Fibroblast of skin of left biceps (primary cell): ENCODE measurements at regions not wholly inside any gene's neighbourhood (a gene's known extent, or its start where the extent isn't known, plus 50 kb on each side); places are given as distances from the start of the nearest gene placed in this dataset.
A peak's percentile ranks its signal among the peaks of the same experiment; 100 is the strongest.
"Not testable (repeated sequence)": the region's sequence is repeated elsewhere in the genome, so short reads cannot be mapped to it uniquely, and the experiment has no call there.

Experiments
- DNase-seq, 2 experiments: peaks; one replicate each; pipeline ENCODE4 v3.0.0-alpha.2; 2013; ENCODE audit warnings: low read depth in 2 of 2

- peak; percentile 21 to 22 for DNase-seq
These were observed 513.6 kb upstream of the PITX2 start for GRCh38 chr4:111136438-111136837.

DNA sequence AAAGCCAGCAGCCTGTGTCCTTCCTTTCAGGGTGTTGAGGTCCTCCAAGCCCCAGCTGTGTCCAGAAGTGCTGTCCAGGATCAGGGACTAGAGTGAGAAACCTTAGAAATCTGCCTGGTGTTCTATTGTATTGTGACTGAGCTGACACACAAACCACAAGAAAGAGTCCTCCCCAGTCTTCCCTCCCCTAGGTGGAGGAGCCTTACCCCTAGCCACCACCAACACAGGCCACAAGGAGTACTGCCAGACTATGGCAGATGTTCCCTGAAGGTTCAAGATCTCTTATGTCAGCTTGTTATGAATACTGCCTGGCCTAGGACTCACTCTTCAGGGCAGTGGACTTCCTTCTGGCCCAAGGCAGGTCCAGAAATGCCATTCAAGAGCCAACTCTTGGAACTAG lies 514.1 kb upstream of the PITX2 start:
- DNase-seq, result no peak

DNA sequence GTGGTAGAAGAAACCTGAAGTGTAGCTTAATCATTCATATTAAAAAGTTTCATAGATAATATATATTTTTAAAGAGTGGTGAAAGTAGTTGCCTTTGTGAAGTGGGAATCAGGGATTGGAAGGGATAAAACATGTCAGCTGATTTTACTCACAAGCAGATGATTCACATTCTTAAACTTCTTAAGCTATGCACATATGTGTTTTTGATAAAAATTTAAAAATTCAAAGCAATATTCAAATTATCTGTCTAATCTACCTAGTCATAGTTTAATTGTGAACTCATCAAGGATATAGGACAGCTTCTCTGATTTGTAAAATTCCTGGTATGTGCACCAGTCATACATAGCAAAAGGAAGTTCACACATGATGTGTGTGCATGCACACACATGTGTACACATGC lies 520.6 kb upstream of the PITX2 start:
- no peak for DNase-seq

GRCh38 chr4:111154934-111155333 lies 532.1 kb upstream of the PITX2 start:
- DNase-seq, result no peak

DNA sequence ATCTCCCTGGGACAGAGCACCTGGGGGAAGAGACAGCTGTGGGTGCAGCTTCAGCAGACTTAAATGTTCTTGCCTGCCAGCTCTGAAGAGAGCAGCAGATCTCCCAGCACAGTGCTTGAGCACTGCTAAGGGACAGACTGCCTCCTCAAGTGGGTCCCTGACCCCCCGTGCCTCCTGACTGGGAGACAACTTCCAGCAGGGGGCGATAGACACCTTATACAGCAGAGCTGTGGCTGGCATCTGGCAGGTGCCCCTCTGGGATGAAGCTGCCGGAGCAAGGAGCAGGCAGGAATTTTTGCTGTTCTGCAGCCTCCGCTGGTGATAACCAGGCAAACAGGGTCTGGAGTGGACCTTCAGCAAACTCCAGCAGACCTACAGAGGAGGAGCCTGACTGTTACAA lies 541.7 kb upstream of the PITX2 start:
- DNase-seq, result not testable (repeated sequence)

GRCh38 chr4:111174331-111174730 lies 551.5 kb upstream of the PITX2 start:
- DNase-seq, result peak; percentile 8 to 15

GRCh38 chr4:111178231-111178630 lies 555.4 kb upstream of the PITX2 start:
- no peak for DNase-seq

DNA sequence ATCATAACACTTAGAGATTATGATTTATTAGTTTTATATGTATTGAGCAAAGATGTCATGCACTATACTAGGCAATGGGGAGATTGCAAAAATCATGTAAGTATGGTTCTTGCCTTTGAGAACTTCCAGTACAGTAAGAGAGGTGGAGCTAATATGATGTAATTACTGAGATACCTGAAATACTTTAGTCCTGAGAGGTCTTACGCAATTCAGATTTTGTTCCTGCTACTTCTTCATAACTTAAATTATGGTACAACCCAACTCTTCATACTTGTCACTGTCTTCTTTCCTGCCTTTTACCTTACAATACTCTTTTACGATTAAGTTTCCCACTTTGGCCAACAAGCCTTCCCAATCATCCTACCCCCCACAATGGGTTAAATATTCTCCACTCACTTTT lies 564.2 kb upstream of the PITX2 start:
- no peak for DNase-seq

- no peak for DNase-seq
These were observed 575.6 kb upstream of the PITX2 start for GRCh38 chr4:111198446-111198845.

DNA sequence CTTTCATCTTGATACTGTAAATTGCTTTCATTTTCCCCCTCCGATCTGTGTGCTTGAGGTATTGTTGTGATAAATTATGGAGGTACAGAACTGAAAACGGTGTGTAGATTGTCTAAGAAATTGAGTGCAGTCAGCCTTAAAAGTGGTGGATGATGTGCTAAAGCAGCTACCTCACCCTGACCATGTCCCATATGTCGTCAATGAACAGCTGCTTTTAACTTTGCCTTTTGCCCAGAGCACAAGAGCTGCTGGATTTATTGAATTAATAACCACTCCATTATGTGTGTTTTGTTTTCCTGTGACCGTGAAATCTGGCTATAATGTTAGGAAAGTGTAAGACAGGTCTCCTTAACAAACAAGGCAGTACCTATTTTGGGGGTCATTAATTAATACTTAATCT lies 581.9 kb upstream of the PITX2 start:
- DNase-seq, result no peak

DNA sequence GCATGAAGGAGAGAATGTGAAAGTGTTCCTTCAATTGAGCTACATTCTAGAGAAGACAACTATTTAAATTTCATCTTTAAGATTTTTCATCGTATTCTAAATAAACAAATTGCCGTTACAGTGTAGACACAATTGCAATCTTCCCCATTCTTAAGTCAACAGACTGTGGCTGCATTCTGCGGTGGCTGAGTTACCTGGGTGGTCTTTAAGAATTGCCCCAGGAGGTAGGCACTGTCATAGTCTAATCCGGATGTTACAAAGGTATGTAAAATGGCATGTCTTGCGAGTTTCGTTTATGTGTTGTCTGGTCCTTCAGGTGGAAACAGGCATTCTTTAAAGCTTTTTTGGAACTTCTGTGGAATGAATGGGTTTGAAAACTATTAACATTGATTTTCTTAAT lies 586.1 kb upstream of the PITX2 start:
- DNase-seq, result no peak

GRCh38 chr4:111209706-111210105 lies 586.8 kb upstream of the PITX2 start:
- no peak for DNase-seq

DNA sequence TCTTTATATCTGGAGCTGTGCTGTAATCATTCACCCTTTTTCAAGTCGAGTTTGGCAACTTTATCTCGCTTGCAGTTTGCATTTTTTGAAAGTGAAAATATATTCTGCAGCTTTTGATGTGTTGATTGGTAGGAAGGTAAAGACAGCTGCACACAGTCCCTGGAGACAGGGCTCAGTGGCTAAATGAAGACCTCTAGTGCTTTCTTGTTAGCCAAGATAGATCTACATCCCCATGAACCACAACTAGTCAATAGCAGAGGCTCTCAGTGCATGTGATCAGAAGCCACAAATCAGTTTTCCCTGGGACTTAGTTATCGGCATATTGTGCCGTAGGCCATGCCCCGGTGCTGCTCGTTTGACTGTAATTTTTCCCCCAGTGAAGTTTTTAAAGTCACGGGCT lies 587.7 kb upstream of the PITX2 start:
- DNase-seq, result no peak

GRCh38 chr4:111213531-111213930 lies 590.7 kb upstream of the PITX2 start:
- DNase-seq, result no peak

- DNase-seq, result no peak
These were observed 591.5 kb upstream of the PITX2 start for GRCh38 chr4:111214371-111214770.

GRCh38 chr4:111215755-111216154 lies 592.9 kb upstream of the PITX2 start:
- no peak for DNase-seq

GRCh38 chr4:111216791-111217190 lies 593.9 kb upstream of the PITX2 start:
- no peak for DNase-seq

GRCh38 chr4:111221371-111221770 lies 598.5 kb upstream of the PITX2 start:
- no peak for DNase-seq

GRCh38 chr4:111228396-111228795 lies 605.5 kb upstream of the PITX2 start:
- DNase-seq, result no peak

- no peak for DNase-seq
These were observed 606.0 kb upstream of the PITX2 start for GRCh38 chr4:111228874-111229273.

- DNase-seq, result no peak
These were observed 607.4 kb upstream of the PITX2 start for GRCh38 chr4:111230265-111230664.

- DNase-seq, result no peak
These were observed 608.4 kb upstream of the PITX2 start for GRCh38 chr4:111231281-111231680.

- no peak for DNase-seq
These were observed 612.1 kb upstream of the PITX2 start for GRCh38 chr4:111234939-111235338.

GRCh38 chr4:111263836-111264235 lies 641.0 kb upstream of the PITX2 start:
- no peak for DNase-seq

DNA sequence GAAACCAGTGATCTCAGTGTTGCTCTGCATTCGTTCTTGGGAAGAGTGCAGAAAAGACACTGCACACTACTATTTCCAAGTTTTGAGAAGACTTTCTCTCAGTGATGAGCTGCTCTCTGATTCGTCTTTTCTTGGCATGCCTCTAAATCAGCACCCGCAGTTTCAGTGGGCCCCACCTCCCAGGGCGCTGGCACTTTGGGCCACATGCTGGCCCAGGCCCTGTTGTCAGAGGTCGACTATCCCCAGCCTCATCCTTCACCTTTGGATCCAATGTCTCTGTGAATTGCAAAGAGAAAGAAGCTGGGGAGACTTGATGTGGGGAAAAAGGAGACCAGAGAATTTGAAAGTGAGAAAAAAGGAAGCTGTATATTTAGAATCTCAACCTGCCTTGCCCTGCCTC lies 644.1 kb upstream of the PITX2 start:
- no peak for DNase-seq
